GM21825 (cell line): ENCODE measurements at regions not wholly inside any gene's neighbourhood (a gene's known extent, or its start where the extent isn't known, plus 50 kb on each side); places are given as distances from the start of the nearest gene placed in this dataset.

Experiments used
- ATAC-seq: cut with Tn5 transposase; IDR thresholded peaks from one replicate; pipeline ENCODE4 v1.9.1; 2021; ENCODE audit warnings: mild to moderate bottlenecking, moderate library complexity; ENCODE audit not compliant: unreplicated experiment

DNA sequence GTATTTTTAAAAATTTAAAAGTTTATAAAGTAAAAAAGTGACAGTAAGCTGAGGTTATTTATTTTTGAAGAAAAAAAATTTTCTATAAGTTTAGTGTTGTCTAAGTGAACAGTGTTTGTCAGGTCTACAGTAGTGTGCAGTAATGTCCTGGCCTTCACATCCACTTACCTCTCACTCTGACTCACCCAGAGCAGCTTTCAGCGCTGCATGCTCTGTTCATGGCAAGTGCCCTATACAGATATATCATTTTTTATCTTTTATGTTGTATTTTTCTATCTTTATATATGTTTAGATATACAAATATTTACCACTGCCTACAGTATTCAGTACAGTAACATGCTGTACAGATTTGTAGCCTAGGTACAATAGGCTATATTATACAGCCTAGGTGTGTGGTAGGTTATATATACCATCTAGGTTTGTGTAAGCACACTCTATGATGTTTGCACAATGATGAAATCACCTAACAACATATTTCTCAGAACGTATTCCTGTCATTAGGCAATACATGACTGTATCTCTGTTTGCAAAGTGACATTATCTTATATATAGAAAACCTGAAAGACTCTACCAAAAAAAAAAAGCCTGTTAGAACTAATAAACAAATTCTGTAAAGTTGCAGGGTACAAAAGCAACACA, 75.9 kb upstream of the TMC3 start:
- ATAC-seq, result no peak

DNA sequence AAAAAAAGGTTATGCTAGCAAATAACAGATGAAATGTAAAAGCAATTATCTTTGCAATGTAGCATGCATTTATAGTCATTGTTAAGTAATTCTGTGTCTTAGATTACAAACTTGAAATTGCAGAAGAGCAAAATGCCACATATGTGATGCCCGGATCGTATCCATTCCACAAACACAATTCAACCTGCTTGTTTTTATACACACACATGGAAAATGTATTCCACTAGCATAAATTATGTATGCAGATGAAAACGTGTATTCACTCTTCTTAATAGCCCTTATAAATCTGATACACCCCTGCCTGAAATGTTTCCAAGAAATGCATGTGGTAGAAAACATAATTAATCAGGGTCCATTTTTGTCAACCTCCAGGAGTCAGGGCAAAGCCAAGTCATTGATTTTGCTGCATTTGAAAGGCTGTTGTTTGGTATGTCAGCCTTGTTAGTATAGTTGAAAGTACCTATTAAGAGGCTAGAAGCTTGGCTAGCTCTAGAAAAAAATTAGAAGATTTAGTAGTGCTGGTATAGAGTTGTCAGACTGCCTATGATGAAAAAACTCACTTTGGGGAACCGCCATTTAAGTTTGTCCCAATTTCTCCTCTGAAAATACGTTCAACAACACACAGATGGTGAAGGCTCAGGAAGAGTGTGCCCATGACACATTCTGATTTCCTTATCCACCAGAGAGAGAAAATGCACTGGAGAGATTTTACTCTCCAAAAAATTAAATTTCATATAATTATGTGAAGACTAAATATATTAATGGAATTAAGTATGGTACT, 69.2 kb upstream of the TMC3 start:
- ATAC-seq, result no peak

DNA sequence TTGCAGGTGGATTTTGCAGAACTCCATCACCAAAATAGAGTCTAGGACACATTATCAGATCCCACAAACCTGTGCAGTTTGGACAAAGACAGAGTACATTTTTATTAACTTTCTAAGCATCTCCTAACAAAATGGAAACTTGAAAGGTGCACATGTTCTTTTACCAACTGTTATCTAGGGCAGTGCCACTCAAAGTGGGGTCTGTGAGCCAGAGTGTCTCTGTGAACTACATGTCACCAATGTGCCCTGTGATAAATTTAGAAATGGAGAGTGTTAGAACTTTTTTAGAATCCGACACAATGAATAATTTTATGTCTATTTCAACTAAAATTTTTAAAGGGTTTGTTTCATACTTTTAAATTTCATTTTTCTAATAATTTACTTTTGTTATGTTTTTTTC, 68.4 kb upstream of the TMC3 start:
- no peak for ATAC-seq

DNA sequence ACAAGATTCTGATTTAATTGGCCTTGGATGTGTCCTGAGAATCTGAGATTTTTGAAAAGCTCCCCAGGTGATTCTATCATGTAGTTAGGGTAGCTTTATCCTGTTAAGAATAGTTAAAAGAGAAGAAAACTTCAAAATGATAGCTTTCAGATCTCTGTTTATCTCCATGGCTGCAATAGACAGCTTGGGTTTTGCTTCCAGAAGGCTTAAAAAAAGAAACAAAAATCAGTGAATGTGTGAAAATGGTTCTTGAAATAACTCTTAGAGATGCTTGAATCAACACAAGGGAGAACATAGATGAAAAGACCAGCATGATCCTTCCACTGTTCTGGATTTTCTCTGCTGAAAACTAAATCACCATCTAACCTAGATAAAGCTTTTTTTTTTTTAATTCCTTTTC, 60.8 kb upstream of the TMC3 start:
- no peak for ATAC-seq

DNA sequence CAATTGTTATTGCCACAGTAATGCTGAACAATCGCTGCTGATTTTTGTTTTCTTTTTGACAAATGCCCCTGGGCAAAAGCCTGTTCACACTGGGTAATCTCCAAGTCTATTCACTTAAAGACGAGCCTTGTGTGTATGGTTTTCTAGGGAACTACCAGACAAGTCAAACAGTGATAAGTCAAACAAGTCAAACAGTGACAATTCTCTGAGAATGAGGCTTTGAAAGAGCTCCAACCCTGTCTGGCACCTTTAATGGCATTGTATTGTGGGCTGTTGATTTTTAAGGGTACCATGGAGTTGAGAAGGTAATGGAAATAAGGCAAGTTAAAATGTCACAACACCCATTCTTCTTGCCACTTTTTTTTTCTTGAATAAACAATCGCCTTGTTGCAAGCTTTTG, 59.4 kb upstream of the TMC3 start:
- no peak for ATAC-seq

DNA sequence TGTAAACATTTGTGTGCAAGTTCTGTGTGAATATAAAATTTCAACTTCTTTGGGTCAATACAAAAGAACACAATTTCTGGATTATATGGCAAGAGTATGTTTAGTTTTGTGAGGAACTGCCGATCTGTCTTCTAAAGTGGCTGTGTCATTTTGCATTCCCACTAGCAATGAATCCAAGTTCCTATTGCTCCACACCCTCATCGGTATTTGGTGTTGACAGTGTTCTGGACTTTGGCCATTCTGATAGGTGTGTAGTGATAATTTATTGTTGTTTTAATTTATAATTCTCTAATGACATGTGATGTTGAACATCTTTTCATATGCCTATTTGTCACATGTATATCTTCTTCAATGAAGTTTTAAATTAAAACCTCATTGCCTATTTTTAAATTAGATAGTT, 58.2 kb upstream of the TMC3 start:
- ATAC-seq, result no peak

DNA sequence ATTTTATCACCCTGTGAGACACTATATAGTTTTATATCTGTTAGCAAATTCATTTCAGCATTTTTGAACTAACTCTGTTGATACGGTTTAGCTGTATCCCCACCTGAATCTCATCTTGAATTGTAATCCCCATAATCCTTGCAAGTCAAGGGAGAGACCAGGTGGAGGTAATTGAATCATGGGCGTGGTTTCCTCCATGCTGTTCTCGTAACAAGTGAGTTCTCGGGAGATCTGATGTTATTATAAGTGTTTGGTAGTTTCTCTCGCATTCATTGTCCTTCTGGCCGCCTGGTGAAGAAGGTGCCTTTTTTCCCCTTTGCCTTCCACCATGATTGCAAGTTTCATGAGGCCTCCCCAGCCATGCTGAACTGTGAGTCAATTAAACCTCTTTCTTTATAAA, 53.2 kb upstream of the TMC3 start:
- ATAC-seq, result no peak

DNA sequence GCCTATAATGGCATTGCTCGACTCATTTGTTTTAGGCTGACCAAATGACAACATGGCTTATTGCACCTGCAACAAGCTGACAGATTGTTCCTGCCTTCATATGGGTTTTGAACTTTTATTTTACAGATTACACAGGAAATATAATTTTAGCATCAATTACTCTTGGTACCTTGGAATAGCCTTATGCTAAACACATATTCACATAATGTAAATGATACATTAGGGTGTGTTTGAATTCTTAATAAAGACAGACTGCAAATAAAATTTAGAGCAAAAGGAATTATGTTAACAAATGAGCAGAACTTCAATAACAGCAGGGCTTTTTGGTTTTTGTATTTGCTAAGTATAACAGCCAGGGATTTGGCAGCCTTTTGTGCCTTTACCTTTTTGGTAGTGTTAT, 51.9 kb upstream of the TMC3 start:
- no peak for ATAC-seq
